Fibroblast of skin of left quadriceps (primary cell): ENCODE measurements at regions not wholly inside any gene's neighbourhood (a gene's known extent, or its start where the extent isn't known, plus 50 kb on each side); places are given as distances from the start of the nearest gene placed in this dataset.

ENCODE experiments used
- DNase-seq, 2 experiments: peaks; one replicate each; pipeline ENCODE4 v3.0.0-alpha.2; 2013; ENCODE audit warnings: low read depth in 2 of 2

- DNase-seq = no peak
These were observed 207.3 kb upstream of the PPP1R3A start for GRCh38 chr7:114126095-114126494.

DNA sequence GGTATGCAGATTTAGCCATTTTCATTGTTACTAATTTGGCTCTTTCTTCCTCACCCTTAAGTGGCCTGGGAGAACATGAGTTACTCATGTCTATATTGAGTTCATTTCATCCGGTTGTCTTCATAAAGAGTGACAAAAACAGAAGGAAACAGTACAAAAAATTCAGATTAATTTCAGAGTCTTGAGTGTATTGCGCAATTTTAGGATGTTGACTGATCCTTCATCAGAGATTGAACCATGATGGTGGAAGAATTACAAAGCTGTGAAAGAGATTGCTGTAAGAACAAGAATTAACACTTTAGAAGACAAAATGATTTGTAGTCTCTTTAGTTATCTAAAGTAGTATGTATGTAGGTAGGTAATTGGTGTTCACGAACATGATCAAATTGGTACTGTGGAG, 194.0 kb upstream of the PPP1R3A start:
- no peak for DNase-seq

DNA sequence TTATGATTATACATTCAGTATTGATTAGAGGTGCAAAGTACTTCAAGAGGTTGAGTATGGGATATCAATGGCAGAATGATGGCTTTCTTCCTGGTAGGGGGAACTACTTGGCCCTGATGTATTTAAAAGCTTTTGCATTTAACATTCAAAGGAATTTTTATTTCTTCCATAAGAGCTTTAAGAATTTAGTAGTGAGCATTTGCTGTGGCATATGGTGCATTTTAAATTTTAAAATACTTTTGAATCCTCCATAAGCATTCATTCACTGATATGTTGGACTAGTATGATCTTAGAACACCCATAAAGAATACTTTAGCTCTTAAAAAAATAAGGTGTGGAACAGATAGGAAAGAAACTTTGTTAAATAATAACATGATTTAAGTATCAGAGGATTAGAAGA, 191.9 kb upstream of the PPP1R3A start:
- DNase-seq = no peak

DNA sequence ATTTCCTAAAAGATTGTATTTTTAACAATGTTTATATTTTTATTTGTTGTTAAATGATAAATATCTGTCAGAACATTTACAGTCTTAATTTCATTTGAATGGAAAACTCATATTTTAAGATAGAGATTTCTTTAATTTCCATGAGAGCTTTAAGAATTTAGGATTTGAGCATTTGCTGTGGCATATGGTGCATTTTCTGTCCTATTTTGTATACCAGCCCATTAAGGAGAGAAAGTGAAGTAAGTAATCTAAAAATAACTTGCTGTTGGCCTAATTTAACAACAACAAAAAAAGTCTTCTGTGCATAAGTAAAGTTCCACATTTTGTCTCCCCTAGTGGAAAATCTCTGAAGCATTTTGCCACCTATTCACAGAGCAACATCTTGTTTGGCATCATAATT, 190.9 kb upstream of the PPP1R3A start:
- DNase-seq = no peak

GRCh38 chr7:114109304-114109703, 190.5 kb upstream of the PPP1R3A start:
- DNase-seq = no peak

- DNase-seq = no peak
These were observed 189.7 kb upstream of the PPP1R3A start for GRCh38 chr7:114108510-114108909.

DNA sequence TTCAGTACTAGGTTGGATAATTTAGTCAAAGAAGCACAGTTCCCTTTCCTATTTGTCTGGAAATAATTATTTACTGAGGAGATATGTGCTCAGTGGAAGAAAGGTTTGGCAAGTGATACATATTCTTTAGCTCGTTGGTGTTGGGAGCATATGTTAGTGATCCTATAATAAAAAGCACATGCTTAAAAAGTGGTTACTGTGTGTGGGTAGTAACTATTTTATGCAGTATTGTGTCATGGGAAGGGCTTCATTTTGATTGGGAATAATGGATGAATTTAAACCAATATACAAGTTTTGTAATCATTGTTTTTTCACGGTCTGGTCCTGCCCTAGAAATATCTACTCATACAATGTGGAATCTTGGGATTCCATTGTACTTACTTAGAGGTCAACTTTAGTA, 188.7 kb upstream of the PPP1R3A start:
- DNase-seq = peak; percentile 83

DNA sequence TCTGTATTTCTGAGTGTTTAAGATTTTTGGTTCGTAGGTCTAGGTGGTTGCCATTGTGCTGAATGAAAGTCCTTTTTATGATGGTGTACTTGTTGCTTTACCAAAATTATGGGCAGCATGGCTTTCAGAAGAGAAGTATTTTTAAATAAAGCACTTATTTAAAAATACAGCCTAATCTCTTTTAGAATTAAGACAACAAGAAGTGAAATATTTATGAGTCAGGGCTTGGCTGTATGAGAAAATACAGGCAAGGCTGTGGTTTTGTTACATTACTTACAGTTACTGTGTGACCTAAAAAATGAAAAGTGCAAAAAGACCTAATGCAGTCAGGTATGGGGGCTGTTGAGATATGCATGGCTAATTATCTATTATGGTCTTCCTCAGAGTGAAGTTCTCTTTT, 185.2 kb upstream of the PPP1R3A start:
- no peak for DNase-seq

DNA sequence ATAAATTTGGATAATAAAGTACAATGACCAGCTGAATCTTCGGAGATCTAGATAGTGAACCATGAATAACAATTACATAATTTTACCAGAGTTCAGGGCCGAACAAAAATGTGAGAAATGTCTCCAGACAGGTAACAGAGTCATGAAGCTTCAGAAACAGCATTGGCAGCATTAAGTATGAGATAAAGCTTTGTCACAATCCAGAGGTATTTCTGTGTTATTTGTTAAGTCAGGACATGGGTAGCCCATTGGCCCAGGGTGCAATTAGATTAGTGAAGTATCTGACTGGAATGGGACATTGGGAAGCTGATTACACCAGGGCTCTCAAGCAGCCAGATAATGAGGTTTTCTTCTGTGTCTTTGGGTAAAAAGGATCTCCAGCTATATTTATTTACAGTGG, 184.2 kb upstream of the PPP1R3A start:
- no peak for DNase-seq

DNA sequence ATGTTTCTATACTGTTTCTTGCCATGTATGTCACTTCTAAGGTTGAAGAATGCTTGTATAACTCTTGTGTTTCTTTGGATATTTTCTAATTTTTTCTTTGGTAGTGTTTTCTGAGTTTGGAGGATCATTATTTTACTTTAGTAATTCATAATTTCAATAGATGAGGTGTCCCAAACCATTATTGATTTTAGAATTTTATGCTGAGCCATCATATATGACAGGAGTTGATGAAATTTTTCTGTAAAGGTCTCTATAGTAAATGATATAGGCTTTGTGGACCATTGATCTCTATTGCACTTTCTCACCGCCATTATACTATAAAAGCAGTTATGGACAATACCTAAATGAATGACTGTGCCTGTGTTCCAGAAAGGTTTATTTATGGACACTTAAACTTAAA, 183.3 kb upstream of the PPP1R3A start:
- DNase-seq = no peak

DNA sequence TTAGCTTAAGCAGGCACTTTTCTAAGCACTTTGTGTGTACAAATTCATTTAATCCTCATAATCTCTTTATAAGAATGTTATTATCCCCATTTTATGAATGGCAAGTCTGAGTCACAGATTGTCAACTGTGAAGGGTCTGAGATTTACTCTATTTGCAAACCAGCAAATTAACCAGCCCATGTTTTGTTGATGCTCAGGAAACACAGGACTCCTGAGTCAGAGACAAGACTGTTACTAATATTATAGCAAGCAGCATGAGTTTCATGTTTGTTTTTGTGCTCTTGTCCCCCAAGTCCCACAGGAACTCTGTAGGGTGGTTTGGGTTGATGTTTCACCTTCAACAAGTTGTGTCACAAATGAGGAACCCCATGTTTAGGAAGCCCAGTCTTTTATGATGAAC, 182.0 kb upstream of the PPP1R3A start:
- no peak for DNase-seq

DNA sequence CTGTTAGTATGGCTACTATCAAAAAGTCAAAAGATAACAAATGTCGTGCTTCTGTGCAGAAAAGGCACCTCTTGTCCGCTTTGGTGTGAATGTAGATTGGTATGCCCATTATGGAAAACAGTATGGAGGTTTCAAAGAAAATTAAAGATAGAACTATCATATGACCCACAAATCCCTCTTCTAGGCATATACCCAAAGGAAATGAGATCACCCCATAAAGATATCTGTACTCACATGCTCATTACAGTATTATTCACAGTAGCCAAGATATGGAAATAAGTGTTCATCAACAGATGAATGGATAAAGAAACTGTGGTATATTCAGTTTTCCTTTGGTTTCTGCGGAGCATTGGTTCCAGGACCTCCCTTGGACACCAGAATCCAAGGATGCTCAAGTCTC, 180.5 kb upstream of the PPP1R3A start:
- DNase-seq = no peak

DNA sequence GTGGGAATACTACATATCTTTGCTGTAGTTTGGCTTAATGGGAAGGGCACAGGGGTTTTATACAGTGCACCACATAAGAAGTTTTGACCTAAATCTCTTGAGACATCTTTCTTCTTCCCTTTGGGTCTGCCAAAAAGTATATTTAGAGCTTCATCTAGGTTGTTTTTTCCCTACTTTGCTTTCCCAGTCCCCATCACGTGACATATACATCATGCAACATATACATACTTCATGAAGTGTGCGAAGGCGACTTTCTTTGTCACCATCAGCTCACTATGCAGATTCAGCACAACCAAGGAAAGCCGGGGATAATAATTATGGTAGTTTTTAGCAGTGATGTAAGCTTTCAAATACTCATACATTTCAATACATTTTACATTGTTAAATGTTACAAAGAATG, 177.1 kb upstream of the PPP1R3A start:
- DNase-seq = no peak

- no peak for DNase-seq
These were observed 169.7 kb upstream of the PPP1R3A start for GRCh38 chr7:114088470-114088940.

DNA sequence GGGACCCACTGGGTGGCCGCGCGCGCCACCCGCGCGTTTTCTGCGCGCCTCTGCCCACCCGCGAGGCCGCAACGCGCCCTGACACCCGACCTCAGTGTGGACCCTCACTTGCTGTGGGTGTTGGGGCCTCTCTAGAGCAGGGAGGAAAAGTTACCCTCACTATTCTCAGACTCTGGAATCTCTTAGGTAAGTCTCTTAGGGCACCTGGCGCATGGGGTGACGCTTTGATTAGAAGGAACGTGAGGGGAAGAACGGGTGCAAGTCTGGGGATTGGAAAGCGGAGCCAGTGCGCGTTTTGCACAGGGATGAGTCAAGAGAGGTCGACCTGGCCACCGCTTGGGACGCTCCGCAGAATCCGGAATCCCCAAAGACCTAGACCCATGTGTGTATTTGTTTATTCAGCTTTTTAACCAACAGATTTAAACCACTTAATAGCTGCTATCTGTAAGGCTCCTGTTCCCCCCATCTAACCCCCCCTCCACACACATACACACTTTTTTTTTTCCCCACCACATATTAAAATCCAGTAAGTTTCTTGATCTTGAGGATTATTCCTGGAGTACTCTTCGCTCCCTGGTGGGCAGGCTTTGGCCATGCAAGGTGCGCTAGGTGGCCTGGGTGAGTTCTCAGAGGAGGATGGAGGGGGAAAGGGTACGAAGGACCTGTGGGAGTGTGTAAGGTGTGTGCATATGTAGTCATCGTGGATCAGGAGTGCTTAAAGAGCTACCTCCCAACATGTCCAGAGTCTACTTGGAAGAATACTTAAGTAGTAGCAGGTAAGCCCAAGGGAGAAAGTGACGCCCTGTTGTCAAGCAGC, 169.1 kb upstream of the PPP1R3A start:
- no peak for DNase-seq

GRCh38 chr7:114086914-114087652, 168.3 kb upstream of the PPP1R3A start:
- no peak for DNase-seq

- no peak for DNase-seq
These were observed 167.7 kb upstream of the PPP1R3A start for GRCh38 chr7:114086537-114086913.

DNA sequence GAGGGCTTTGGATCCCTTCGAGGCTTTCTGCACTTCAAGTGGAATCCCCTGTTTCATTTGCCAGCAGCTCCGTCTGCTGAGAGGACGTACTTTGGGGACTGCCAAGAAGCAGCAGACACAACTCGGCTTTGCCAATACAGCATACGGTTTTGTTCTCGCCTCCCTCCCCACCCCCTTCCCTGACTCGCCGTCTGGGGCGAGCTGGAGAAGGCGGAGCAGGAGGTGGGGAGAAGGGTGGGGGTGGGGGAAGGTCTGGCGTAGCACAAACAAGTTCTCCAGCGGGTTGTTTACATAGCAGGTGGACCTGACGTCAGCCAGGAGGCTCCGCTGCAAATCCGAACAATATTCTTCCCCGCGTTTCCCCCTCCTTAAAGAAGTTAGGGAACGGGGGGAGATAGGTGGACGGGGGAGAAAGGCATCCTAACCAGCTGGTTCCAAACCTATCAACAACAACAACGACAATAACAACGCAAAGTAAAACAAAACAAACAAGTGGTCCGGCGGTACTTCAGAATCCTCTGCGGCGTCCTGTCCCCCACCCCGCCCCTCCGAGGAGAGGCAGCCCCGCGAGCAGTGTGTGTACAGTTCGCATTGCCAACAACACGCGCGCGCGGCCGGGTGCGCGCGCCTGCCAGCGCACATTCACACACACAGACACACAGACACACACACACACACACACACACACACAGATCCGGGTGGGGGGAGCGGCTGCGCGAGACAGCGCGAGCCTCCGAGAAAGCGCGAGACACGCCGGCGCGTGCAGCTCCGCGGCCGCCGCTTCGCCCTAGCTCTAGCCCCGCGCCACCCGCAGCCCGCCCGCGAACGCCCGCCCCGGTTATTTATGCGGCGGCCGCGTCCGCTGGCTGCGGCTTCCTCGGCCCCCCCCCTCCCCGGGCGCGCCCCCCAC, 167.0 kb upstream of the PPP1R3A start:
- DNase-seq = peak; percentile 70

DNA sequence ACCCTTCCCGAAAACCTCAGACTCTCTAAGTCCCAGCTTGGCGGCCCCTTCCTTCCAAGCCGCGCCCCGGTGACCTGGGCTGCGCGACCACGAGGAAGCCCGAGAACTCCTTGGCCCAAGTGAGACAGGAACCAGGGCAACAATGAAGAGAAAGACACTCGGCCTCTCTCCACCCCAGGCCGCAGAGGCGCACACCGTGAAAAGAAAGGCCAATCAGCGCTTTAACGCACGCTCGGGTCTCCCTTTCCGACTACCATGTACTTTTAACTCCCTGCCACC, 166.4 kb upstream of the PPP1R3A start:
- no peak for DNase-seq

- DNase-seq = no peak
These were observed 165.9 kb upstream of the PPP1R3A start for GRCh38 chr7:114084472-114085312.

DNA sequence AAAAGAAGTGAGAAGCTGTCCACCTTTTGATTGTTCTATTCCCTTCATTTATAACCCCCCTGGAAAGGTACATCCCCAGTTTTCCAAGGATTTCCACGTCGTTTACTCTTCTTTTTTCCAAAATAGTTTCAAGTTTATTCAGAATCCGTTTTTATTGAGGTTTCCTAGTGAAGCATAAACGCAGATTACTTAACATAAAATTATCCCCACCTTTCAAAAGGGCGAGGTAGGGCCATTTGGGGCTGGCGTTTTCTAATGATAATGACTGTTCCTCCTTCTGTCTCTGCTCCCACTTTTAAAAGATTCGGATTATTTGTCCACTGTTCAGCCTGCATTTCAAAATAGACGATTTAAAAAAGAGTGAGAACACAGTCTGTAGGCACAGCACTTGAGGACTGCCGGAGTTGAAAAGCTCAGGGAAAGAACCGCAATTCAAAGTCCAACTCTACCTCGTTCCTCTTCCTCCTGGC, 165.2 kb upstream of the PPP1R3A start:
- no peak for DNase-seq
